ENCODE measurements at regions not wholly inside any gene's neighbourhood (a gene's known extent, or its start where the extent isn't known, plus 50 kb on each side); places are given as distances from the start of the nearest gene placed in this dataset.
"Not testable (repeated sequence)": the region's sequence is repeated elsewhere in the genome, so short reads cannot be mapped to it uniquely, and the experiment has no call there.

DNA sequence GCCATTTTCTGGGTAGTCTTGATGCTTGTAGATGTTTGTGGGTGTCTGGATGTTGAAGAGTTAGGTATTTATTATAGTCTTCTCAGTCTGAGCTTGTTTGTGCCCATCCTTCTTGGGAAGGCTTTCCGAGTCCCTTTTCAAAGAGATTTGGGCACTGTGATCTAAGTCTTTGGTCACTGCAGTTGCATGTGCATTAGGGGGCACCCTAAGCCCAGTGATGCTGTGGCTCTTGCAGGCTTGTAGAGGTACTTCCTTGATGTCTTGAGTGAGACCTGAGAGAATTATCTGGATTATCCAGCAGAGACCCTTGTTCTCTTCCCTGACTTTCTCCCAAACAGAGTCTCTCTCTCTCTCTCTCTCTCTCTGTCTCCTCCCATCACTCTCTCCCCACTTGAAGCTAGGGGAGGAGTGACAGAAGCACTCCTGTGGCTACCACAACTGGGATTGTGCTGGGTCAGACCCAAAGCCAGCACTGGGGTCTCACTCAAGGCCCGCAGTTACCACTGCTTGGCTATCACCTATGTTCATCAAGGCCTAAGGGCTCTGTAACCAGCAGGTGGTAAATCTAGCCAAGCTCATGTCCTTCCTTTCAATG is 68.5 kb downstream of the TMCO5A start:
- Histone ChIP-seq H3K9me3 (replicated peaks; ENCODE audit: low read length) (no peaks in the 10 kb centered on the region), H3K36me3 (ENCODE audit: insufficient read depth, low read length) (no peaks in the 10 kb centered on the region), H3K4me3 (ENCODE audit: low read length) (no peak overlapping the region), H3K4me2 (ENCODE audit: low read length) (no peak overlapping the region), H3K27me3 (ENCODE audit: control insufficient read depth, insufficient read depth, low read length) (no peaks in the 10 kb centered on the region), H3K4me1 (ENCODE audit: control insufficient read depth, insufficient read depth, low read length) (no peaks in the 10 kb centered on the region), H3K9ac (ENCODE audit: low read depth, low read length) (no peak overlapping the region)

DNA sequence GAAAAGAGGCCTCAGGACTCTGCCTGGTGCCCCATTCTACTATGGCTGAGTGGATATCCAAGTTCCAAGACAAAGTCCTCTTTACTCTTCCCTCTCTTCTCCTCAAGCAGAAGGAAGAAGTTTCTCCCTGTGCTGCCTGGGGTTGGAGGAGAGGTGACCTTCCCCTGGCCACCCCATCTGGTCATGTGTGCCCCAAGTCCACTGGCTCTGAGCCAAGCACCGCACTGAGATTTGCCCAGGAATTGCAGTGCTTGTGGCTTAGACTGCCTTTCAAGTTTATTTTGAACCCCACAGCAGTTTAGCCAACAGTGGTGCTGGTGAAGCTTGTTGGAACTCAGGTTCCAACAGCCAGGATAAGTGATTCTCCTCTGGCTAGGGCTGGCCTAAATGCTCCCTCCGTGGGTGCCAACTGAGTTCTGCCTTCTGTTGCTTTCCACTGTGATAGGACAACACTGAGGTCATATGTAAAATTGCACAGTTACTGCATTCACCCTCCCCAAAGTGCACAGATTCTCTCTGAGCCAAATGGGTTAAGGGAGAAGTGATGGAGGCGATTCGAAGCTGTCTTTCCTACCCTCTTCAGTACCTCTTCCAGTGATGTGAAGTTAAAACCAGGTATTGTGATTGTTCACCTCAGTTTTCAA is 69.9 kb downstream of the TMCO5A start:
- Histone ChIP-seq H3K9me3 (replicated peaks; ENCODE audit: low read length) (no peaks in the 10 kb centered on the region), H3K36me3 (ENCODE audit: insufficient read depth, low read length) (no peaks in the 10 kb centered on the region), H3K4me3 (ENCODE audit: low read length) (no peak overlapping the region), H3K4me1 (ENCODE audit: control insufficient read depth, insufficient read depth, low read length) (no peaks in the 10 kb centered on the region), H3K9ac (ENCODE audit: low read depth, low read length) (no peak overlapping the region), H3K4me2 (ENCODE audit: low read length) (no peak overlapping the region), H3K27me3 (ENCODE audit: control insufficient read depth, insufficient read depth, low read length) (no peaks in the 10 kb centered on the region)

DNA sequence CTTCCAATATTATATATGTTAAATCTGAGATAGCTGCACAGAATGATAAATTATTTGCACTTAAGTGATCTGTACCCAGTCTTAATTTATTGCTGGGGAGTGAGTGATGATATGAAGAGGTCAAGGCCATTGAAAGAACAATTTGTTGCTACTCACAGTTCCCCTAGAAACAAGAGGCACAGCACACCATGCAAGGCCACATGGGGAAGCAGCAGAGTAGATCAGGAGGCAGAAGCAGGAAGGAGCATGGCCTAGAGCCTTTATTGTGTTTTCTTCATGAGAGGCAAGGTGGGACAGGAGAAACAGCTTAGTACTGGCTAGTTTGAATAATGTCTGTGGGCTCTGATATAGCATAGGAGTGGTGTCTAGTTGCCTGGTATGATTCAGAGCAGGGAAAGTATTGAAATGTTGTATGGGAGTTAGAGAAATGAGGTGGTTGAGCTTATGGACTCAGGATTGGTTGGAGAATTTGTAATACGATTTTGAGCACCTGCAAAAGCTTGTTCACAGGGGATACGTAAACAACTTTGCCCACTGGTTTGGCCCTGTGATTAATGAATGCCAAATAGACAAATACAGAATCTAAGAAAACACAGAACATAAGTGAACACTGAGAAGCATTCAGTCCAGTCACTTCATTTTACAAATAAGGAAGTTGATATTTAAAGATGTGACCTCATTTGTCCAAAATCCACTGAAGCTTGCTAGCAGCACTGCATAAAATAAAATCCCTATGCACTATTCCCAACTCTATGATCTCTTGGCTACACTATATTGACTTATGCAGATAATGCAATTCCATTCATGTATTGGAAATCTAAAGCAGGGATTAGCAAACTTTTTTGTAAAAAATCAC is 71.7 kb downstream of the TMCO5A start:
- no peaks in the 10 kb centered on the region for H3K36me3 ChIP-seq (ENCODE audit: insufficient read depth, low read length)
- H3K27me3 ChIP-seq (ENCODE audit: control insufficient read depth, insufficient read depth, low read length): no peaks in the 10 kb centered on the region
- H3K4me2 ChIP-seq (ENCODE audit: low read length): no peak overlapping the region
- H3K9me3 ChIP-seq (replicated peaks; ENCODE audit: low read length): no peaks in the 10 kb centered on the region
- no peak overlapping the region for H3K9ac ChIP-seq (ENCODE audit: low read depth, low read length)
- no peak overlapping the region for H3K4me3 ChIP-seq (ENCODE audit: low read length)
- H3K4me1 ChIP-seq (ENCODE audit: control insufficient read depth, insufficient read depth, low read length): no peaks in the 10 kb centered on the region

DNA sequence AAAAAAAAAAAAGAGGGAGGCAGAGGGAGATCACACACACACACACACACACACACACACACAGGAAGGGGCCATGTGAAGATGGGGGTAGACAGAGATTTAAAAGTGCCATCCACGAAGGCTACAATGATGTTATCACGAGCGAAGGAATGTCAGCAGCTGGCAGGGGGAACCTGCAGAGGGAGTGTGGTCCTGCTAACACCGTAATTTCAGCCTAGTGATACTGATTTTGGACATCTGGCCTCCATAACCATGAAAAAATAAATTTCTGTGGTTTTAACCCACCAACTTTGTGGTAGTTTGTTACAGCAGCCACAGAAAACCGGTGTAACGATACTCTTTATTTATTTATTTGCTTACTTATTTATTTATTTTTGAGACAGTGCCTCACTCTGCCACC is 76.0 kb downstream of the TMCO5A start:
- no peaks in the 10 kb centered on the region for H3K36me3 ChIP-seq (ENCODE audit: insufficient read depth, low read length)
- H3K4me2 ChIP-seq (ENCODE audit: low read length): no peak overlapping the region
- H3K4me3 ChIP-seq (ENCODE audit: low read length): no peak overlapping the region
- H3K27me3 ChIP-seq (ENCODE audit: control insufficient read depth, insufficient read depth, low read length): no peaks in the 10 kb centered on the region
- no peaks in the 10 kb centered on the region for H3K9me3 ChIP-seq (replicated peaks; ENCODE audit: low read length)
- H3K4me1 ChIP-seq (ENCODE audit: control insufficient read depth, insufficient read depth, low read length): no peaks in the 10 kb centered on the region
- no peak overlapping the region for H3K9ac ChIP-seq (ENCODE audit: low read depth, low read length)

DNA sequence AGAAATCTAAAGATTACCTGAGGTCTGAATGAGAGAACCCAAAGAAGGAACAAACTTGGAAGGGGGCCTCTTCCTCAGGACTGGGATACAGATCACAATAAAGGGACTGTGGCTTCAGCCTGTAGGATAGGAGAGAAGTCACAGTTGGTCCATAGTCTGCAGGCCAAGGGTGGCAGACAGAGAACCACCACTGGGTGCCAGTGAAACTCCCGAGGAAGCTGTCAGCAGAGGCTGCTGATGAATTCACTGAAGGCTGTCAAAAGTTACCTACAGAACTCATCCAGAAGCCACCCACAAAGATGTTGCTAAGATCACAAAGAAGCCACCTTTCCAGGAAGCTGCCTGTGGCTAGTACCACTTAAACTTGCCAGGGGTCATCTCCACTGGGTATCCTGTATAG is 78.5 kb downstream of the TMCO5A start:
- Histone ChIP-seq H3K27me3 (ENCODE audit: control insufficient read depth, insufficient read depth, low read length) (no peaks in the 10 kb centered on the region), H3K9ac (ENCODE audit: low read depth, low read length) (no peak overlapping the region), H3K4me1 (ENCODE audit: control insufficient read depth, insufficient read depth, low read length) (no peaks in the 10 kb centered on the region), H3K36me3 (ENCODE audit: insufficient read depth, low read length) (no peaks in the 10 kb centered on the region), H3K4me3 (ENCODE audit: low read length) (no peak overlapping the region), H3K4me2 (ENCODE audit: low read length) (no peak overlapping the region), H3K9me3 (replicated peaks; ENCODE audit: low read length) (no peaks in the 10 kb centered on the region)

DNA sequence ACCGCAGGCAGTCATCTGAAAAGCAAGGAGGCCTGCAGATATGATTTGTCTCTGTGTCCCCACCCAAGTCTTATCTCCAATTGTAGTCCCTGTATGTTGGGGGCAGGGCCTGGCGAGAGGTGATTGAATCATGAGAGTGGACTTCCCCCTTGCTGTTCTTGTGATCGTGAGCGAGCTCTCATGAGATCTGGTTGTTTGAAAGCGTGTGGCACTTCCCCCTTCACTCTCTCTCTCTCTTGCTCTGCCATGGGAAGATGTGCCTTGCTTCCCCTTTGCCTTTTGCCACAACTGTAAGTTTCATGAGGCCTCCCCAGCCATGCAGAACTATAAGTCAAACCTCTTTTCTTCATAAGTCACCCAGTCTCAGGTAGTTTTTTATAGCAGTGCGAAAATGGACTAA is 83.3 kb downstream of the TMCO5A start:
- H3K9me3 ChIP-seq (replicated peaks; ENCODE audit: low read length): no peaks in the 10 kb centered on the region
- no peak overlapping the region for H3K4me2 ChIP-seq (ENCODE audit: low read length)
- no peaks in the 10 kb centered on the region for H3K36me3 ChIP-seq (ENCODE audit: insufficient read depth, low read length)
- no peak overlapping the region for H3K9ac ChIP-seq (ENCODE audit: low read depth, low read length)
- no peaks in the 10 kb centered on the region for H3K27me3 ChIP-seq (ENCODE audit: control insufficient read depth, insufficient read depth, low read length)
- H3K4me3 ChIP-seq (ENCODE audit: low read length): no peak overlapping the region
- no peaks in the 10 kb centered on the region for H3K4me1 ChIP-seq (ENCODE audit: control insufficient read depth, insufficient read depth, low read length)

DNA sequence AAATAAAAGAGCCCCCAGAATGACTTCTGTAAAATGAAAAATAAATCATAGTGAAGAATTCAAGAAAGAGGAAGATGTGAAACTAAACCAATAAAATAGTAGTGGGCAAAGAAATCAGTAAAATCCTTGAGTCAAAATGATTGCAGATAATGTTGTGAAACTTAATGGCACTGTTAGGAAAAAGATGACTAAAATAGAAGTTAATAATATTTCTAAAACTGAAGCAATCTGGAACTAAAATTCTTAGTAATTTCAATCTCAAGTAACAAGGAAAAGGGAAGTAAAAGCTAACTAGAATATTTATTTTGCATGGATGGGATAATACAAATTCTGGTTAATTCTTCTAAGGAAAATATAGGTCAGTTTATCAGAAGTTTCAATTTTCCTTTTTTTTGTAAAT is 84.6 kb downstream of the TMCO5A start:
- no peaks in the 10 kb centered on the region for H3K36me3 ChIP-seq (ENCODE audit: insufficient read depth, low read length)
- H3K4me3 ChIP-seq (ENCODE audit: low read length): no peak overlapping the region
- no peaks in the 10 kb centered on the region for H3K9me3 ChIP-seq (replicated peaks; ENCODE audit: low read length)
- no peaks in the 10 kb centered on the region for H3K4me1 ChIP-seq (ENCODE audit: control insufficient read depth, insufficient read depth, low read length)
- no peak overlapping the region for H3K9ac ChIP-seq (ENCODE audit: low read depth, low read length)
- H3K27me3 ChIP-seq (ENCODE audit: control insufficient read depth, insufficient read depth, low read length): no peaks in the 10 kb centered on the region
- no peak overlapping the region for H3K4me2 ChIP-seq (ENCODE audit: low read length)

DNA sequence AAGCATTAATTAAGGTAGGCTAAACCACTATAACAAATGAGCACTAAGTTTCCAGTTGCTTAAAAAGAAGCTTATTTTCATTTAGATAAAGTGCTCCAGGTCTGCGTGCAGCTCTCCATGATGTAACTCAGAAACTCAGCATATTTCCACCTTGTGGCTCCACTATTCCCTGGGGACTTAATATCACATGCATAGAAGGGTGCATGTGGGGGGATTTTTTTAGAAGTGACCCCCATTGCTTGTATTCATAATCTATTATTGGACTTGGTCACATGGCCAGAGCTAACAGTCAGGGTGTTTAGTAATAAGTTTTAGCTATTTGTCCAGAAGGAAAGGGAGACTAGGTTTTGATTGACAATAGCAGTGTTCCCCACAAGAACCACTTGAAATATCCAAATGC is 86.8 kb downstream of the TMCO5A start:
- H3K36me3 ChIP-seq (ENCODE audit: insufficient read depth, low read length): no peaks in the 10 kb centered on the region
- no peak overlapping the region for H3K4me2 ChIP-seq (ENCODE audit: low read length)
- H3K4me1 ChIP-seq (ENCODE audit: control insufficient read depth, insufficient read depth, low read length): no peaks in the 10 kb centered on the region
- no peak overlapping the region for H3K9ac ChIP-seq (ENCODE audit: low read depth, low read length)
- no peaks in the 10 kb centered on the region for H3K9me3 ChIP-seq (replicated peaks; ENCODE audit: low read length)
- no peaks in the 10 kb centered on the region for H3K27me3 ChIP-seq (ENCODE audit: control insufficient read depth, insufficient read depth, low read length)
- no peak overlapping the region for H3K4me3 ChIP-seq (ENCODE audit: low read length)

DNA sequence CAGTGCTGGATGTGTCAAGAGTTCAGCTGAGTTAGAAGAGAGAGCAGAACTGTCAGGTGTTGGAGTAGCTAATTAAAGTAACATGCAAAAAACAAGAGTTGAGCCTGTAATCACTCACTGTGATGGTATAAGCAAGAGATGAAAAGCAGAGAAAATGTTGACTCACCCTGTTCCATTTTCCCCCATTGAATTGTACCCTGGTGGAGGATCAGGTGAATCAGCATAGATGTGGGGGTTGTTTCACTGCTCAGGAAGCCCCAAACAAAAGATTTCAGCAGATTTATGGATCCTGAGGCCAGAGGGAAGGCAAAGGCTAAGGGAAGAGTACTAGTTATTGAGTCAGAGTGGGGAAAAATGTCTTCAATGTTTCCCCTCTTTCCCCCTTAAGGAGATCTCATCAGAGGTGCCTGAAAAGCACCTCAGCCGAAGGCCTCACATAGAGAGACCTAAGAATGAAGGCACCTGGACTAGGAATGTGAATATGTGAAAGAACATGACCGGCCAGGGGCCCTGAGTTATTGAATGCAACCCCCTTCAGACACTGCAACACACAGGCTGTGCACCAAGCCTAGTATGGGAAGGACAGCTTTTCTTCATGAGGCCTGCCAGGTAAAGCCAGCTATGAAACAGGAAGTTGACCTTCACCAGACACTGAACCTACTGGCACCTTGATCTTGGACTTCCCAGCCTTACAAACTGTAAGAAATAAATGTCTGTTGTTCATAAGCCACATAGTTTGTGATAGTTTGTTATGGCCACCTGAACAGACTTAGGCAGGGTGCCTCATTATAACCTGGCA is 90.1 kb downstream of the TMCO5A start:
- peaks cover 6% of the 10 kb centered on the region for H3K4me1 ChIP-seq (ENCODE audit: control insufficient read depth, insufficient read depth, low read length)
- no peaks in the 10 kb centered on the region for H3K9me3 ChIP-seq (replicated peaks; ENCODE audit: low read length)
- H3K4me2 ChIP-seq (ENCODE audit: low read length): no peak overlapping the region
- H3K4me3 ChIP-seq (ENCODE audit: low read length): no peak overlapping the region
- no peaks in the 10 kb centered on the region for H3K36me3 ChIP-seq (ENCODE audit: insufficient read depth, low read length)
- no peaks in the 10 kb centered on the region for H3K27me3 ChIP-seq (ENCODE audit: control insufficient read depth, insufficient read depth, low read length)
- no peak overlapping the region for H3K9ac ChIP-seq (ENCODE audit: low read depth, low read length)

DNA sequence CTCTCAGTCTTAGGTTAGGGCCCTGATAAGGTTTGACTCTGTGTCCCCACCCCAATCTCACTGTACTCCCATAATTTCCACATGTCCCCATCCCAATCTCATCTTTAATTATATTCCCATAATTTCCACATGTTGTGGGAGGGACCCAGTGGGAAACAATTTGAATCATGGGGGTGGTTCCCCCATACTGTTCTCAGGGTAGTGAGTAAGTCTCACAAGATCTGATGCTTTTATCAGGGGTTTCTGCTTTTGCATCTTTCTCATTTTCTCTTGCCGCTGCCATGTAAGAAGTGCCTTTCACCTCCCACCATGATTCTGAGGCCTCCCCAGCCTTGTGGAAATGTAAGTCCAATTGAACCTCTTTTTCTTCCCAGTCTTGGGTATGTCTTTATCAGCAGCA is 91.2 kb downstream of the TMCO5A start:
- not testable (repeated sequence) for H3K4me3 ChIP-seq (ENCODE audit: low read length); H3K9ac ChIP-seq (ENCODE audit: low read depth, low read length); H3K9me3 ChIP-seq (replicated peaks; ENCODE audit: low read length); H3K36me3 ChIP-seq (ENCODE audit: insufficient read depth, low read length); H3K4me2 ChIP-seq (ENCODE audit: low read length); H3K27me3 ChIP-seq (ENCODE audit: control insufficient read depth, insufficient read depth, low read length)
- peaks cover 12% of the 10 kb centered on the region for H3K4me1 ChIP-seq (ENCODE audit: control insufficient read depth, insufficient read depth, low read length)

DNA sequence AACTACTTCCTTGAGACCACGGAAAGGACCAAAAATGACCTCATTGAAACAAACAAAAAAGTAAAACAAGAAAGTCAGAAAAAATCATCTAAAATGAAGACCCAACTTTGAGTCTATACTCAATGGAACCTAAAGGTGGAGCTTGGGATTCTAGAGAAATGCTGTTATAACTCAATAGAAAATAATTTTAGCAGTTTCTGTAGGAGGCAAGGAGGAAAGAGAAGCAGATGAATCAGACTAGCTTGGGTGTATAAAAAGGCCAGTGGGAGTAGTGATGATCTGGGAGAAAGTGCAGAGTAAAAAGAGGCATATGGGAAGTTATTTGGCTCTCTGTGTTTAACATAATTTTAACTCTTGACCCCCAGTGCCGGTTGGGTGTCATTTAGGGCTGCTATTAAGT is 94.4 kb downstream of the TMCO5A start:
- Histone ChIP-seq H3K9ac (ENCODE audit: low read depth, low read length) (no peak overlapping the region), H3K4me2 (ENCODE audit: low read length) (no peak overlapping the region), H3K4me1 (ENCODE audit: control insufficient read depth, insufficient read depth, low read length) (peaks cover 16% of the 10 kb centered on the region), H3K27me3 (ENCODE audit: control insufficient read depth, insufficient read depth, low read length) (no peaks in the 10 kb centered on the region), H3K36me3 (ENCODE audit: insufficient read depth, low read length) (no peaks in the 10 kb centered on the region), H3K9me3 (replicated peaks; ENCODE audit: low read length) (no peaks in the 10 kb centered on the region), H3K4me3 (ENCODE audit: low read length) (no peak overlapping the region)
